ENCODE measurements at regions not wholly inside any gene's neighbourhood (a gene's known extent, or its start where the extent isn't known, plus 50 kb on each side); places are given as distances from the start of the nearest gene placed in this dataset.
A peak's percentile ranks its signal among the peaks of the same experiment; 100 is the strongest.

DNA sequence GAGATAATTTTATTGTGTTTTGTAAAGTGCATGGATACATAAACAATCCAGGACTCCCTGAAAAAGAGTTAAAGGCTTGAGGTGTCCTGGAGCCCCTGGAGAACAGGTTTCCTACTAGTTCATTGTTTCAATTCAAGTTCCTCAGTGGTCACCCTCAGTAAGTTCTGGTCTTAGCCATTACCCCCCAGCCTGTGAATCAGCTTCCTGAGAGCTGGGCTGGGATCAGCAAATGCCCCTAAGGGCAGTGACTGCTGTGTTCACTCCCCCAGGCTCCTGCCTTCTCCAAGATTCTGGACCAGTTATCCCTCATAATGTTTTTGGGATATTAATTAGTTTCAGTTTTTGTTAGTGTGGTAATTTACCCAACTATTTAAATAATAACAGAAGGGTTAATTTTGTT is 151.6 kb upstream of the PRSS58 start:
- no peak for DNase-seq (ENCODE audit: low spot score)

DNA sequence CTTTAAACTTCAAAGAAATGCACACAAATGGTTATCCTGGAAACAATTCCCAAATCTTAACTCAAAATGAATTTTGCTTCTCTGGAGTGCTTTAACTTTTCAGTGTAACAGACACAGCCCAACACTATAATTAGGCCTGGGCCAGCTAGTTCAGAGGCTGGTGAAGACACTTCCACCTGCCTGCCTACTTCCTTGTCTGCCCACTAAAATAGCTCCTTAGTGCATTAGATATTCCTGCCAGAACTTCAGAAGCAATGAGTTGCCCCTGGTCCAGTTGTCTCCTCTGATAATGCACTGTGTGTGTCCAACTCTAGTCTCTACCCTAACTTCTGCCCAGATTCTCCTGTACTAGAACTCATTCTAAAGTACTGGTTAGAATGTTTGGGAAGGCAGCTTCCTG is 150.9 kb upstream of the PRSS58 start:
- no peak for DNase-seq (ENCODE audit: low spot score)

DNA sequence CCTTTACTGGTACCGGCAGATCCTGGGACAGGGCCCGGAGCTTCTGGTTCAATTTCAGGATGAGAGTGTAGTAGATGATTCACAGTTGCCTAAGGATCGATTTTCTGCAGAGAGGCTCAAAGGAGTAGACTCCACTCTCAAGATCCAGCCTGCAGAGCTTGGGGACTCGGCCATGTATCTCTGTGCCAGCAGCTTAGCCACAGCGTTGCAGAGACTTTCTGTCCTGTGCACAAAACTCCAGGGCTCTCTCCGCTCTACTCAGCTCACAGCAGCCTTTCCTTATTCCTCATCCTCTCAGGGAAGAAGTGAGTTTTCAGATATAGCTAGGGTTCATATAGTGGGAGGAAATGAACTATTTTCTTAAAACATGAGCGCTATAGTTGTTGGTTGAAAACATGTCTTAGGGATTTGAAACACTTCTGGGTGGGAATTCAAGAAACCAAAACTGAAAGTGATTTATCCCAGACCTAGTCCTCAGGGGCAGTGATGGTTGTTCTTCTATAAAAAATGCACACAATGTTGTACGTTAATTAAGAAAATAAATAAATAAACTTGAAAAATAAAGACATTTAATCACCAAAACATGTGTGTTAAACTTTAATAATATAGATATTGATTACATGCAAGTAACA is 150.2 kb upstream of the PRSS58 start:
- DNase-seq (ENCODE audit: low spot score): no peak

DNA sequence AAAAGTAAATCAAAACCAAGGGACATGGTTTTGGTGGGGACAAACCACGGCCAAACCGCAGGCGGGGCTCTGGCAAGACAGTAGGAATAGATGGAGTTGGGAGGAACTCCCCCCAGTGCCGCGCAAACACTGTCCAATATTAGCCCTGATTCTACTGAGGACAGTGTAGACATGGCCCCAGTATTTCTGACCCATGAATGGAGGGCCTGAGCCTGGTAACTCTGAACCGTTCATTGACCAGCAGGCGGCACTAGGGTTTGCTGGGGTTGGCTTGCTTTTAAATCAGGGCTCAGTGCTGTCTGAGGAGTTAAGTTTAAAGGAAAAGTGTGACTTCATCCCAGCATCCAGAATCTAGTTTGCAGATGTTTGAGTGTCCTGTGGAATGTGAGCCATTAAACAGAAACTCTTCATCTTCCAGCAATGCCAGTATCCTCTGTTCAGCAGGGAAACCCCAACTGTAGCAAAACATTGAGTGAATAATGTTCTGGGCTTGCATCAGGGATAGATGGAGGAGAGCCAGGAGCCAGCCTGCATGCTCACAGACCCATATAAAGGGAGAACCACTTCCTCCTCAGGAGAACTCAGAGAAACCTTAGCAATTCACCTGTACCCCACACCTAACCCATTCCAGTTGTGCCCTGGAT is 147.4 kb upstream of the PRSS58 start:
- no peak for DNase-seq (ENCODE audit: low spot score)

DNA sequence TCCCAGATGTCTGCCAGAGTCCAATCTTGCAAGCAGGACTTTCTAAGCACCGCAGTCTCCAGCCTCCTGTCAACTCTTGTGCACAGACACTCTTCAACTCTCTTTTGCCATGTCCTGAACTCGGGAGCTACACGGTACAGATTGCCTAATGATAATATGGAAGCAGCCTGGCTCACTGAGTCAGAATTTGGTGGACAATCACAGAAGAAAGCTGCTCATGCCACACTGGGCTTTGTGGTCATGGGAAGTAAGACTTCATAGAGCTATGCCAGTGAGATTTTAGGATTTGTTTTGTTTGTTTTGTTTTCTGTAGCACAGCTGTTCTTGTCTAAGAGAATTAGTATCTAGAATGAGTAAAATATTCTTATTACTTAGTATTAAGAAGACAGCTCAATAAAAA is 144.1 kb upstream of the PRSS58 start:
- no peak for DNase-seq (ENCODE audit: low spot score)

DNA sequence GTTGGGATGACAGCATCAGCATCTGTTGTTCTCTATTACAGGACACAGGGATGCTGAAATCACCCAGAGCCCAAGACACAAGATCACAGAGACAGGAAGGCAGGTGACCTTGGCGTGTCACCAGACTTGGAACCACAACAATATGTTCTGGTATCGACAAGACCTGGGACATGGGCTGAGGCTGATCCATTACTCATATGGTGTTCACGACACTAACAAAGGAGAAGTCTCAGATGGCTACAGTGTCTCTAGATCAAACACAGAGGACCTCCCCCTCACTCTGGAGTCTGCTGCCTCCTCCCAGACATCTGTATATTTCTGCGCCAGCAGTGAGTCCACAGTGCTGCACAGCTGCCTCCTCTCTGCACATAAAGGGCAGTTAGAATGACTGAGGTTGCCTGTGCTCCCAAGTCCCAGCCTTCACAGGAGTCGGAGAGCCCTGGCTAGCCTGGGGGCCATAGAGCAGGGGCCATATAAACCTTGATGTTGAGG is 142.2 kb upstream of the PRSS58 start:
- DNase-seq (ENCODE audit: low spot score): no peak

DNA sequence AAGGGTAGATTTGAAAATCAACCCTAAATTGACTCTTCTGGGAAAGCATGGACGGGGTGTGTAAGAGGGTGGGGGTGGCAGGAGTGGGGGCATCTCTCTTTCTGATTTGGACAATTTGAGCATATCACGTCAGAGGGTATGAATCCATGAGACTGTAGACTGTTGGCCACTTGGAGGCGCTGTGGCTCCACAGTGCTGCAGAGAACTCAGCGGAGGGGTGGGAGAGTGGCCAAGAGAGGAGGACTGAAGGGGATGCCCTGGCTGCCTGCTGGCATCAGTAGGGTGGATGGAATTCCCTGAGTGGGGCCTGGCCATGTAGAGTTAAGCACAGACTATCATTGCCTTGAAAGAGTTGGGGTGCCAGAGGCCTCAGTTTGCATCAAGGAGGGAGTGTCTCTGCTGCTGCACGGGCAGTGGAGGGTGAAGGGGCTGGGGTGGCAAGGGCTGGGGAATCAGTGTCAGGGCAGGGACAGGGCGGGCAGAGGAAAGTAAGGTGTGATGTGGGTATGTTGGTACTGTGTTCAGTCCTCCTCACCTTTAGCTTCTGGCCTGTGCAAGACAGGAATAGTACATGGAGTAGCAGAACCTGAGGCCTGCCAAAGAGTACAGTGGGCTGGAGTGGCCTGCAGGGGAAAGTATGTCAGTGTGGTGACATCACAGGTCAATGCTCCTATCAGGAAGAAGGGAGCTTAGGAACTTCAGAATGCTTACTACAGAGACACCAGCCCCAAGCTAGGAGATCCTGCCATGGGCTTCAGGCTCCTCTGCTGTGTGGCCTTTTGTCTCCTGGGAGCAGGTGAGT is 133.5 kb upstream of the PRSS58 start:
- no peak for DNase-seq (ENCODE audit: low spot score)

DNA sequence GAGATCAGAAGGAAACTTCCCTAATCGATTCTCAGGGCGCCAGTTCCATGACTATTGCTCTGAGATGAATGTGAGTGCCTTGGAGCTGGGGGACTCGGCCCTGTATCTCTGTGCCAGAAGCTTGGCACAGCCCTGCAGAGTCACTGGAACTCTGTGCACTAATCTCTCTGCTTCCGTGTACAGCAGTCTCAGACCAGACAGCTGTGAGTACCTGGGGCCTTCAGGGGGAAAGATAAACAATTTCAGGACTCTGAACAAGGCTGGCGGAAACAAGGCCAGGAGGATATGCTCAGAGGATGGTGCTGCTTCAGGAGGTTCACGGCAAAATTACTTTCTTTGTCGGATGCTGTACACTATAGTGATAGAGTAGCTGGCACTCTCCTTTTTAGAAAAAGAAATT is 131.7 kb upstream of the PRSS58 start:
- DNase-seq (ENCODE audit: low spot score): no peak

DNA sequence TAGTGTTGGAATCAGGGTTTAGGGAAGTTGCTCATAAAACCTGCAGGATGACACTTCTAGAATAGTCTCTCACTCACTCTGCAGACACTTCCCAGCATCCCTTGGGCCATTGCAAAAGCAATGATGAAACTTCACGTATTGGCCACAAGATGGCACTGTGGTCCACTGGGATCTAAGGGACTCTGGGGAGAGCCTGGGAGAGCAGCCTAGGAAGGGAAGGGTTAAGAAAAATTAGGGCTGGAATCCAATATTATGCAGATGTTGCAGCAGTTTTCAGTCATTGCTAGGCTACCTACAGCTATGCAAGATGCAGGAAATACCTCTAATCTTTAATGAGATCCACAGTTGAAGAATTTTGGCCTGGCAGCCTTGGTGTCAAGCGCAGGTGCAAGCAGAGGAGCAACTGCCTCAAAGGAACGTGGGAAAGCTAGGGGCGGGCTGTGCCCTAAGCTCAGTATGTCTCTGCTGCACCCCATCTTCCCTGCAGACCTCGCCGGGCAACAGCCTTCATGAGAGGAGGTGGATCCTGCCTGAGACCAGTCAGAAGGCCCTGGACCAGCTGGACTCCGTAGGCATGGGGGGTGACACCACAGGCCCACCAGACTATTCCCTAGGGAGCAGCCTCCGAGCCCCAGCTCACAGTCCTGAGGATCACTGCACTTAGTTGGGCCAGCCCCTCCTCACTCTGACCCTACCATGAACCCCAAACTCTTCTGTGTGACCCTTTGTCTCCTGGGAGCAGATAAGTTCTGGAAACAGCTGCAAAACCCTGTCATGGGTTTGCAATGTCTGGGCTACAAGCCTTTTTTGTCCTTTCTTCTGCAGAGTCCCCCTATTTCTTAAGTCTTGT is 127.9 kb upstream of the PRSS58 start:
- DNase-seq (ENCODE audit: low spot score): peak; percentile 74

DNA sequence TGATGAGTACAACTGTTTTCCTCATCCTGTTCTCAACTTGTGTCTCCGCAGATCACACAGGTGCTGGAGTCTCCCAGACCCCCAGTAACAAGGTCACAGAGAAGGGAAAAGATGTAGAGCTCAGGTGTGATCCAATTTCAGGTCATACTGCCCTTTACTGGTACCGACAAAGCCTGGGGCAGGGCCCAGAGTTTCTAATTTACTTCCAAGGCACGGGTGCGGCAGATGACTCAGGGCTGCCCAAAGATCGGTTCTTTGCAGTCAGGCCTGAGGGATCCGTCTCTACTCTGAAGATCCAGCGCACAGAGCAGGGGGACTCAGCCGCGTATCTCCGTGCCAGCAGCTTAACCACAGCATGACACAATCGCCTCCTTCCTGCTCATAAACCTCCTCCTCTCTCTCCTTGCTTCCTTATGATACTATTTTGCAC is 126.7 kb upstream of the PRSS58 start:
- DNase-seq (ENCODE audit: low spot score): no peak

DNA sequence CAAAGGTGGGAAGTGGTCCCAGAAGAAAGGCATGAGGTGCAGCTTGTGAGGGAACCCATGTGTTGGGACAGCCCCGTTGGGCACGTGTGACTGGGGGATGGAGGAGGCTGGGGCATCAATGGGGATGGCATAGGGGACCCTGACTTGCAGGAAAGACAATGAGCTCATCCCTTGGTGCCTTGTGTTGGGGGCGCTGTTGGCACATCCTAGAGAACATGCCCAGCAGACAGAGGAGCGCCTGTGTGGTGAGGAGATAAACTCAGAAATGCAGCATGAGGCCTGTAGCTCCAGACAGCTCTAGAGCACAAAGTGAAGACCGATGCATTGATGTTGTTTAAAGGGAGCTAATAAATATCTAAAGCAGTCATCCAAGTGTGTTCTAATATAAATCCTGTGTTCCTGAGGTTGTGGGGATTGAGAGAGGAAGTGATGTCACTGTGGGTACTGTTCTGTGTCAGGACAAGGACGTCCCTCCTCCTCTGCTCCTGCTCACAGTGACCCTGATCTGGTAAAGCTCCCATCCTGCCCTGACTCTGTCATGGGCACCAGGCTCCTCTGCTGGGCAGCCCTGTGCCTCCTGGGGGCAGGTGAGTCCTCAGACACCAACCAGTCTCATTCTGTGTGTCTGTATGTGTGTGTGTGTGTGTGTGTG is 126.1 kb upstream of the PRSS58 start:
- DNase-seq (ENCODE audit: low spot score): no peak

DNA sequence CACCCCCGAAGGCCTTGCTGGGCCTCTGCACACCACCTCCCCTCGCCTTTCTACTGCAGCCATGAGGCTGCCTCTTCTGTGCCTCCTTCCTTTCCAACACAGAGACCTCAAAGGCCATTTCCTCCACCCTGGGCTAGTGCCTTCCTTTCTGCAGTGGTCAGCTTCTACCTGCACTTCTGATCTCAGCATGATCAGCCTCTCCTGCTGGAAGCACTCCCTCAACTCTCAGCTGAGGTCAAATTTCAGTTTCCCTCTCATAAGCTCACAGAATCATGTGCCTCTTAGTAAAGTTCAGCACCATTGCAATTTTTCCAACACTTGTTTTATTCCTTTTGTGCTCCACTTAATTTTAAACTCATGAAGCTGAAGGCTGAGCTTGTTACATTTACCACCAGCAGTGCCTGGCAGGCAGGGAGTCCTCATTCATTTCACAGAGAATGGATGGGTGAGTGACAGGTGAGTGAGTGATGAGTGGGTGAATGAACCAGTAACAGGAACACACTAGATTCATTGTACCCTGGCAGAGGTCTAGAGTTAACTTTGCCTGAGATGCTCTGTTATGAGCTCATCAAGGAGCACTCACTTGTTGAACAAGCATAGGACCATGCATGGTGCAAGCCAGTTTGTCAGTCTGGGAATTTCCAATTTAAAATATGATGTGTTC is 124.0 kb upstream of the PRSS58 start:
- DNase-seq (ENCODE audit: low spot score): no peak

DNA sequence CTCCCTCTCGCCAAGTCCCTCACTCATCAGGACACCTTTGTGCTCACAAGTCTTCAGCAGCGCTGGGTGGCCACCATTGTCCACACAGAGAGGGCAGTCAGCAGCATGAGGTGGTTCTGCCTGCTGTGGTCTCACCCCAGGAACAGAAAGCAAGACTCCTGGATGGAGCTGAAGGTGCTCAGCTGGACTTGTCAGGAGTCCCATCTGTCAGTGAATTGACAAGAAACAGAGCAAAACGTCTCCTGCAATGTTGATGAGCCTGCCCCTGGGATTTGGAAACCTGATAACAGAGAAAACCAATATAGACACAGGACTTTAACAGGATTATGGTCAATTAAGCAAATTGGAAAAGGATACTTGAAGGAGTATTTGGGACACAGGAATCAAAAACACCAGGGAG is 122.2 kb upstream of the PRSS58 start:
- no peak for DNase-seq (ENCODE audit: low spot score)

DNA sequence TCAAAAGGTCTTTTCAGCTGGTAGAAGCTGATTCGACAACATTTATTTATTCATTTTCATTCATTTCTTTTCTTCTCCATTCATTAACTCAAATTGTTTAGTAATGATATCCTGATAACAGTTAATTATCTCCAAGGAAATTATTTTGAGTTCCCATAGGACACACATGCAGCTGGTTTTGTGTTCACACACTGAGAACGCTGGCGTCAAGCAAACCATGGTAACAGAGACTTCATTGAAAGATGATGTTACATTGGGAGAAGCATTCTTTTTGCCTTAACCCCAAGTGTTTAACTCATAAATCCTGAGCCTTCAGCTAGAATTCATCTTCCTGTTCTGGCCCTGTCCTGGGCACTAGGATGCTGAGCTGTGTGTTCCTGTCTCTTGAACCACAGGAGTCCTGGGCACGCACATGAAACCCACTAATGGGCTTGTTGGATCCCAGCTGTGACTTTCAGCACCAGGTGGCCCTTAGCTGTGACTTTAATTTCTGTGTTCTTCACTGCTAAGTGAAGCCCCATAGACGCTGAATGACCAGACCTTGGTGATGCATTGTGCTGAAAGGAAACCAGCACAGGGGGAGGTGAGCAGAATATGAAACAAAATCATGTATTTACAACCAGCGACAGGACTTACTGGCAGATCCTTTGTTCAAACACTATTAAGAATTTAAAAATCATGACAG is 121.5 kb upstream of the PRSS58 start:
- no peak for DNase-seq (ENCODE audit: low spot score)

DNA sequence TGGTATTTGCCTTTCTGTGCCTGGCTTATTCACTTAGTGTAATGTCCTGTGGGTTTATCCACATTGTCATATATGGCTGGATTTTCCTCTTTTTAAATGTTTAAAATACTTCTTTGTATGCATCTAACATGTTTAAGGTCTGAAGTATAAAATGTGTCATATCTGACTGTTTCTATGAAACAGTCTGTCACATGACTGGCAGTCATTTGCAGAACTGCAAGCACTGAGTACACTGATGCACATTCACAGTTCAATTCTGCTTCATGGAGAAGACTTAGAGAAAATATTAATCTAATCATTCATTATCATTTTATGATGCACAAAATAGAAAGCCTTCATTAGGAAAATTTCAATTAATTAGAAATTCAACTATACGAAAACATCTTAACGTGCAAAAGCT is 119.7 kb upstream of the PRSS58 start:
- DNase-seq (ENCODE audit: low spot score): no peak

DNA sequence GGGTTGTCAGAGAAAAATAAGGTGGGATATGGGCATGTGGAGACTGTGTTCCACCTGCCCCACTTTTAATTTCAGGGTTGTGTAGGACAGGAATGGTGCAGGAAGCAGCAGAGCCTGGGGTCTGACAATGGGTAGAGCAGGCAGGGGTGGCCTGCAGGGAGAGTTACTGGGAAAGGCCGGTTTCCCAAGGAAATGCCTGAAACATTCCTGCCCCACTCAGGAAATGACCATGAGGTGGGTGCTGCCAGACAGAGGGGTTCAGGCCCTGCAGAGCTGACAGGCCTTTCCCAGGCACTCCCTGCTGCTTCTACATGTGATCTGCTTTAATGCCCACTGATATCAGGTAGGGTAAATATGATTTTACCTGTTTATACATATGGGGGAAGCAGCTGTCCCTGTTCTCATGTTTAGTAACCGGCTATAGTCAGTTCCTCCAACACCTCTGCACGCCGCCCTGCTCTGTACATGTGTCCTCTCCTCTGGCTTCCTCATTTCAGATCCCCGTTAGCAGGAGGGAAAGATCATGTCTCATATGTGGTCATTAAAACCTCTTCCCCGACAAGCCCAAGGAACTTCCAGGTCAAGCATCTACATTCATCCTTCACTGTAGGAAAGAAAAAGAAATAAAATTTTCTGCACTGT is 118.6 kb upstream of the PRSS58 start:
- DNase-seq (ENCODE audit: low spot score): no peak

DNA sequence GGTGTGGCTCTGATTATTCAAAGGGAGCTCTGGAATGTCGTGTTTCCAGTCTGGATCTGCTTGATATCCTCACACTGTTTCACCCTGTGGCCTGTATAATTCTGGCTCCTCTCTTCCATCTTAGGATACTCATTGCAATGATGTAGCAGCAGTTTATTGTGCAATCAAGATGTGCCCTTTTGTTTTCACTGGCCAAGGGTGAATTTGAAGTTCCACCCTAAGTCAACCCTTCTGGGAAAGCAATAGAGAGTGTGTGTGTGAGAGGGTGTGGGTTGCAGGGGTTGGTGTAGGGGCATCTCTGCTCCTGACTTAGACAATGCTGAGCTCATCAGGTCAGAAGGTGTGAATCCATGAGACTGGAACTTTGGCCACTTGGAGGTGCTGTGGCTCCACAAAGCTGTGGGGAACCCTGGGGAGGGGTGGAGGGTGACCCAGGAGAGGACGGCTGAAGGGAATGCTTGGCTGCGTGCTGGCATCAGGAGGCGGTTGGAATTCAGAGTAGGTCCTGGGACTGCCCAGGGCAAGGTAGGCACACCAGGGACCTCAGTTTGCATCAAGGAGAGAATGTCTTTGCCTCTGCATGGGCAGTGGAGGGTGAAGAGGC is 118.0 kb upstream of the PRSS58 start:
- DNase-seq (ENCODE audit: low spot score): no peak

DNA sequence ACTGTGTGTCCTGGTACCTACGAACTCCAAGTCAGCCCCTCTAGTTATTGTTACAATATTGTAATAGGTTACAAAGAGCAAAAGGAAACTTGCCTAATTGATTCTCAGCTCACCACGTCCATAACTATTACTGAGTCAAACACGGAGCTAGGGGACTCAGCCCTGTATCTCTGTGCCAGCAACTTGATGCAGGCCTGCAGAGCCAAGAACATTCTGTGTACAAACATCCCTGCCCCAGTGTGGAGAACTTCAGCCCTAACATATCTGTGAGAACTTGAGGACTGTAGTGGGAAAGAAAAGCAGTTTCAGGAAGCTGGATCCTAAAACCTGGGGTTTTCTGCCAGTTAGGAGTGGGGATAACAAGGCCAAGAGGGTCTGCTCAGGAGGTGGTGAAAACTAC is 114.9 kb upstream of the PRSS58 start:
- DNase-seq (ENCODE audit: low spot score): no peak

DNA sequence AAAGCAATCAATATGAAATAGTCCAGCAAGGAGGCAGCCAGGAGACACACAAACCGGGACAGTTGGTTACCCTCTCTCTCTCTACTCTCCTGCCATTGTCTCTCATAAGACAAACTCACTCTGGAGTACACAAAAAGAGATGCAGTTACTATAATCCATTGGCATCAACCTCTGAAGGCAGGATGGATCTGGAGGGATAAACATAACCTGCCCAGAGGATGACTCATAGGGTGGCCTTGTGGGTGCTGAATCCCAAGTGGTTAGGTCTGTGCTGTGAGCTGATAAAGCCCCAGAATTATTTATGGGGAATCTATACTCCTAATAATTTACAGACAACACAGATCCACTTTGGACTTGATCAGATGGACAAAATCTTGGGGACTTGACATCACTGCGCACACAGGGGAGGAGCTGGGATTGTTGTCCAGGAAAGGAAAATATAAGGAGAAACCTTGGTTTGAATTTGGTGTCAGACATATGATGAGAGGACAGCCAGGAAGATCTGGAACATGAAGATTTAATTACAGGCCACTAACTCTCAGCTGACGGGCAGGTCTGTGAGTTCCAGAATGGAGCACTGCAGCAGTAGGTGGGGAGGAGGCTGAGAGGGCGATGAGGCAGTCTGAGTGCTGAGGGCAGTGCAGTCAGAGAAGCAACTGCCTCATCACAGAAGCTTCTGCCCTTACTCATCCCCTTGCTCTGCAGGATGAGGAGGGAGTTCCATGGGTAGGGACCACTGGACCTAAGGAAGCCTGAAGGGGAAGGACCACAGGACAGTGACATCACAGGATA is 113.9 kb upstream of the PRSS58 start:
- DNase-seq (ENCODE audit: low spot score): no peak

Data from pons (tissue), 1 donor.